OCI-LY7 (cell line): ENCODE measurements at regions not wholly inside any gene's neighbourhood (a gene's known extent, or its start where the extent isn't known, plus 50 kb on each side); places are given as distances from the start of the nearest gene placed in this dataset.

Source experiments
- BruUV-seq: library from RNA; stranded (reverse); fragments of 400-500 nt; replicated peaks from 2 replicates; lab custom pipeline; 2021; lab: Mats Ljungman, UMichigan
- CTCF ChIA-PET: fragments of 300-600 bp; sonication (Branson Sonifier 250); formaldehyde crosslinking; loops from one replicate; lab custom pipeline; 2022; ENCODE audit warnings: antibody characterized with exemption; ENCODE audit not compliant: unreplicated experiment; lab: Charles Lee
- POLR2A ChIA-PET: fragments of 300-600 bp; sonication (Branson Sonifier 250); formaldehyde crosslinking; loops from one replicate; lab custom pipeline; 2022; ENCODE audit warnings: antibody characterized with exemption; lab: Charles Lee
- DNase-seq: peaks from one replicate; pipeline ENCODE4 v3.0.0-alpha.2; 2015; ENCODE audit warnings: low spot score
- H2AFZ ChIP-seq: fragments of 200-600 bp; sonication (generic), shearing (Covaris generic); 2 replicates; pipeline ENCODE4 v1.6.1; 2014; ENCODE audit warnings: mild to moderate bottlenecking, antibody characterized with exemption, low read length, moderate library complexity
- H3K27ac ChIP-seq: fragments of 200-600 bp; sonication (generic); 2 replicates; pipeline ENCODE4 v1.5.1; 2014; ENCODE audit warnings: mixed run types, low read depth, mild to moderate bottlenecking, moderate library complexity, low read length, inconsistent platforms; ENCODE audit not compliant: poor library complexity, severe bottlenecking
- H3K36me3 ChIP-seq: fragments of 200-600 bp; sonication (generic); 2 replicates; pipeline ENCODE4 v1.6.1; 2014; ENCODE audit warnings: mild to moderate bottlenecking, antibody characterized with exemption, low read length, moderate library complexity, mixed read lengths; ENCODE audit not compliant: insufficient read depth
- H3K4me1 ChIP-seq: fragments of 200-600 bp; sonication (generic); 2 replicates; pipeline ENCODE4 v1.5.1; 2014; ENCODE audit warnings: mild to moderate bottlenecking, low read length; ENCODE audit not compliant: insufficient read depth, poor library complexity, severe bottlenecking
- H3K4me2 ChIP-seq: fragments of 200-600 bp; sonication (generic); 2 replicates; pipeline ENCODE4 v1.6.1; 2014; ENCODE audit warnings: mild to moderate bottlenecking, low read length
- H3K4me3 ChIP-seq: fragments of 200-600 bp; sonication (generic); 2 replicates; pipeline ENCODE4 v1.5.1; 2014; ENCODE audit warnings: mild to moderate bottlenecking, low read depth, low read length; ENCODE audit not compliant: poor library complexity, severe bottlenecking
- H3K79me2 ChIP-seq: fragments of 200-600 bp; sonication (generic); 2 replicates; pipeline ENCODE4 v1.6.1; 2016; ENCODE audit warnings: low read depth, mild to moderate bottlenecking, low read length, moderate library complexity, mixed read lengths; ENCODE audit not compliant: insufficient read depth
- H3K9me2 ChIP-seq: fragments of 200-600 bp; sonication (generic); 2 replicates; pipeline ENCODE4 v1.6.1; 2016; ENCODE audit warnings: mild to moderate bottlenecking, low read length, mixed read lengths; ENCODE audit not compliant: insufficient read depth
- H3K9me3 ChIP-seq: fragments of 200-600 bp; sonication (generic); 2 replicates; pipeline ENCODE4 v1.6.1; 2014; ENCODE audit warnings: mild to moderate bottlenecking, mixed run types, low read length, mixed read lengths
- H4K20me1 ChIP-seq: fragments of 200-600 bp; sonication (generic); 2 replicates; pipeline ENCODE4 v1.6.1; 2014; ENCODE audit warnings: mild to moderate bottlenecking, antibody characterized with exemption, low read length, moderate library complexity, mixed read lengths; ENCODE audit not compliant: insufficient read depth
- CTCF ChIP-seq: fragments of 200-600 bp; sonication (generic); conservative IDR thresholded peaks from 2 replicates; pipeline ENCODE4 v1.5.1; 2014; ENCODE audit warnings: mild to moderate bottlenecking, antibody characterized with exemption, low read length, moderate library complexity, mixed read lengths
- EZH2phosphoT487 ChIP-seq: fragments of 200-600 bp; sonication (generic); IDR thresholded peaks from 2 replicates; pipeline ENCODE4 v1.6.1; 2018; ENCODE audit warnings: low read depth, borderline replicate concordance, mild to moderate bottlenecking, mixed run types, antibody characterized with exemption, low read length, moderate library complexity, mixed read lengths
- intact Hi-C: fragments of 100-400 bp; cut with micrococcal nuclease; formaldehyde crosslinking; loops from one replicate; pipeline ENCODE4 v1.10.0; 2022; ENCODE audit not compliant: unreplicated experiment

DNA sequence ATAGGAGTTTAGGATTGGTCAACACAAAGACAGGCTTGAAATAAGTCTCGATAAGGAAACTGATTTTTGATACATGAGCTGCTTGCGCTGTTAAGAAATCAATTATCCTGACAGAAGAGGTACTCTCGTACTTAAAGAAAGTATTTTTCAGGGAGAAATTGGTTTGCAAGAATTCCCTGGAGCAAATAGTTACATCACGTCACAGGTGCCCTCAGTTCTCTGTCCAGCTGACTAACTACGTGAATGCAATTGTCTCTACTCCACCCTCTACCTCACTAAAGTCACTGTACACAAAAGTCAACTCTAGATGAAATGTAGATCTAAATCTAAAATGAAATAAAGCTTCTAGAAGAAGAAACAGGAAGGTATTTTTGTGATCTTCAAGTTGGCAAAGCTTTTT lies 130.6 kb upstream of the KCNJ16 start:
- no TSS peak for BruUV-seq
- Histone ChIP-seq H4K20me1 (no peaks in the 10 kb centered on the region), H3K4me2 (no peak overlapping the region), H3K9me3 (no peaks in the 10 kb centered on the region), H3K4me3 (no peak overlapping the region), H3K79me2 (no peaks in the 10 kb centered on the region), H3K27ac (no peak overlapping the region), H2AFZ (no peak overlapping the region), H3K4me1 (no peaks in the 10 kb centered on the region), H3K36me3 (no peaks in the 10 kb centered on the region), H3K9me2 (no peaks in the 10 kb centered on the region)
- TF ChIP-seq EZH2phosphoT487 (no peak), CTCF (no peak)
- intact Hi-C loops = no loop called here
- no peak for DNase-seq
- POLR2A ChIA-PET = interaction anchor here (3.9 kb wide), 1 partner anchor 8 kb away, joined by 19 read pairs; no protein-coding TSS in a partner anchor
- CTCF ChIA-PET = no interaction called here

GRCh38 chr17:69945698-69946185 lies 129.3 kb upstream of the KCNJ16 start:
- Histone ChIP-seq H3K4me2 (no peak overlapping the region), H3K36me3 (no peaks in the 10 kb centered on the region), H3K9me2 (no peaks in the 10 kb centered on the region), H3K27ac (no peak overlapping the region), H4K20me1 (no peaks in the 10 kb centered on the region), H3K4me3 (no peak overlapping the region), H3K79me2 (no peaks in the 10 kb centered on the region), H3K9me3 (no peaks in the 10 kb centered on the region), H3K4me1 (no peaks in the 10 kb centered on the region), H2AFZ (no peak overlapping the region)
- intact Hi-C loops = no loop called here
- no peak for DNase-seq
- ChIA-PET CTCF (no interaction called here), POLR2A (interaction anchor here (0.5 to 3.9 kb wide), 8 partner anchors 9 to 759 kb away, joined by 3 to 19 read pairs (median 3); no protein-coding TSS in a partner anchor)
- no TSS peak for BruUV-seq
- TF ChIP-seq CTCF = no peak
- TF ChIP-seq EZH2phosphoT487 = no peak

DNA sequence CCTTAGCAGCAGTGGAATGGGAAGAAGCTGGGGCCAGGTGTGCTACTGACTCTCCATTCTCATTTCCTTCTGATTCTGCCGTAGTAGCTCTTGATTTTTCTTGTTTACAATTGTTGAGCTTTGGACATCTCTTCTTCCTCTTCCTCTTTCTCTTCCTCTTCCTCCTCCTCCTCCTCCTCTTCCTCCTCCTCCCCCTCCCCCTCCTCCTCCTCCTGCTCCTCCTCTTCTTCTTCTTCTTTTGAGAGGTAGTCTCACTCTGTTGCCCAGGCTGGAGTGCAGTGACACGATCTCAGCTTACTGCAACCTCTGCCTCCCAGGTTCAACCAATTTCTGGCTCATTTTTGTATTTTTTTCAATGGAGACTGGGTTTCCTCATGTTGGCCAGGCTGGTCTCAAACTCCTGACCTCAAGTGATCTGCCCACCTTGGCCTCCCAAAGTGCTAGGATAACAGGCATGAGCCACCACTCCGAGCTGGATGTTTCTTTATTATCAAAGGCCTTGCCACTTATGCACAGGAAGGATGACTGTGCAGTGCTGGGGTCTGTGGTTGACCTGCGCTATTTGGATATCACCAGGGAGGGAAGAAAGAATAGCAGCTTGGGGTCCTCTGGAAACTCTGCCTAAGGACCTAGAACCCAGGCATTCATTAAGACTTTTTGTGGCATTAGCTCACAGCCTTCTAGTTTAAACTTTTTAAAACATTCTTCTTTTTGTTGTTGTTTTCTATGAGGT lies 127.8 kb upstream of the KCNJ16 start:
- CTCF ChIA-PET = no interaction called here

More for the DNA sequence above, 127.8 kb upstream of the KCNJ16 start:
- no peak overlapping the region for H3K4me3 ChIP-seq
- TF ChIP-seq CTCF = no peak
- TF ChIP-seq EZH2phosphoT487 = no peak
- BruUV-seq = no TSS peak
- no peaks in the 10 kb centered on the region for H4K20me1 ChIP-seq
- no peak for DNase-seq
- intact Hi-C loops = no loop called here
- no peaks in the 10 kb centered on the region for H3K4me1 ChIP-seq
- H3K27ac ChIP-seq = no peak overlapping the region
- POLR2A ChIA-PET = interaction anchor here (0.7 to 3.9 kb wide), 6 partner anchors 10 to 380 kb away, joined by 3 to 19 read pairs (median 5); no protein-coding TSS in a partner anchor
- no peaks in the 10 kb centered on the region for H3K79me2 ChIP-seq
- no peaks in the 10 kb centered on the region for H3K9me3 ChIP-seq
- no peaks in the 10 kb centered on the region for H3K9me2 ChIP-seq
- H3K4me2 ChIP-seq = no peak overlapping the region
- H3K36me3 ChIP-seq = no peaks in the 10 kb centered on the region
- H2AFZ ChIP-seq = no peak overlapping the region
